K562 (cell line): ENCODE measurements at regions not wholly inside any gene's neighbourhood (a gene's known extent, or its start where the extent isn't known, plus 50 kb on each side); places are given as distances from the start of the nearest gene placed in this dataset.

ENCODE experiments used
- ATAC-seq: fragments of 200-7000 bp; cut with Tn5 transposase; 3 replicates; pipeline ENCODE4 v1.9.1; 2020; ENCODE audit warnings: moderate library complexity
- BruUV-seq: library from RNA; stranded (reverse); fragments of 400-500 nt; replicated peaks from 2 replicates; lab custom pipeline; 2021; lab: Mats Ljungman, UMichigan
- CTCF ChIA-PET: fragments of 300-600 bp; formaldehyde crosslinking; extraction: SDS; loops from one replicate; lab custom pipeline; 2021; ENCODE audit warnings: low intra/inter-chr PET ratio; lab: Yijun Ruan, JAX
- POLR2A ChIA-PET: fragments of 300-600, 350-650 bp; sonication (Branson Sonifier 250); formaldehyde crosslinking; extraction: SDS; loops from one replicate; lab custom pipeline; 2021; ENCODE audit warnings: antibody characterized with exemption, inconsistent platforms; lab: Yijun Ruan, JAX
- DNase-seq, 4 experiments: peaks; one replicate each; pipeline versions ENCODE4 v3.0.0 to v3.0.0-alpha.2; 2011 to 2018; ENCODE audit warnings: low spot score in 3 of 4, mixed read lengths in 3 of 4; ENCODE audit errors: extremely low read depth in 1 of 4
- FAIRE-seq: peaks from 2 replicates; lab custom pipeline; 2011; peaks lifted over from hg19 to GRCh38; lab: Jason Lieb, UNC
- H2AFZ ChIP-seq: 2 replicates; pipeline ENCODE4 v1.6.0; 2011; ENCODE audit warnings: low read depth, low read length, control low read depth, inconsistent platforms
- H3K27ac ChIP-seq: fragments of 200-600 bp; 3 replicates; pipeline ENCODE4 v1.8.0; 2011; ENCODE audit warnings: low read depth, mild to moderate bottlenecking, control low read depth, inconsistent platforms, low read length, moderate library complexity, mixed read lengths; ENCODE audit errors: extremely low read depth
- H3K27me3 ChIP-seq, 2 experiments: fragments of 300-600 bp in 1 of 2; 2 replicates in 1 of 2; 3 replicates in 1 of 2; pipeline versions ENCODE4 v1.6.0 to v1.8.0; 2011; ENCODE audit warnings: inconsistent platforms in 2 of 2, low read length in 2 of 2, mild to moderate bottlenecking in 1 of 2, mixed read lengths in 1 of 2, moderate library complexity in 1 of 2; ENCODE audit not compliant: control insufficient read depth in 2 of 2, insufficient read depth in 2 of 2
- H3K36me3 ChIP-seq: fragments of 300-600 bp; 3 replicates; pipeline ENCODE4 v1.8.0; 2011; ENCODE audit warnings: mild to moderate bottlenecking, low read length, inconsistent platforms; ENCODE audit not compliant: control insufficient read depth, insufficient read depth
- H3K4me1 ChIP-seq, 2 experiments: fragments of 200-600 bp in 1 of 2; replicated peaks in 1 of 2; 2 replicates in 1 of 2; 3 replicates in 1 of 2; pipeline versions ENCODE4 v1.5.1 to v1.8.0; 2011; ENCODE audit warnings: inconsistent platforms in 2 of 2, low read length in 2 of 2, mild to moderate bottlenecking in 1 of 2, mixed read lengths in 1 of 2, moderate library complexity in 1 of 2; ENCODE audit not compliant: control insufficient read depth in 2 of 2, insufficient read depth in 2 of 2
- H3K4me2 ChIP-seq: 2 replicates; pipeline ENCODE4 v1.6.1; 2011; ENCODE audit warnings: low read length, control low read depth, inconsistent platforms, mixed read lengths; ENCODE audit not compliant: insufficient read depth
- H3K4me3 ChIP-seq: fragments of 200-600 bp; sonication (generic), shearing (Covaris generic); 2 replicates; pipeline ENCODE4 v1.5.1; 2016; ENCODE audit warnings: control low read depth, inconsistent platforms
- H3K79me2 ChIP-seq: fragments of 200-600 bp; 3 replicates; pipeline ENCODE4 v1.8.0; 2011; ENCODE audit warnings: low read length, inconsistent platforms; ENCODE audit not compliant: control insufficient read depth, insufficient read depth
- H3K9ac ChIP-seq, 2 experiments: 2 replicates each; pipeline versions ENCODE4 v1.6.0 to v1.6.1; 2011; ENCODE audit warnings: low read depth in 2 of 2, low read length in 2 of 2, control low read depth in 1 of 2, inconsistent platforms in 1 of 2, mild to moderate bottlenecking in 1 of 2, mixed read lengths in 1 of 2; ENCODE audit not compliant: insufficient read depth in 1 of 2
- H3K9me1 ChIP-seq: one replicate; pipeline ENCODE4 v1.6.0; 2011; ENCODE audit warnings: inconsistent platforms, mild to moderate bottlenecking, low read length, moderate library complexity; ENCODE audit not compliant: control insufficient read depth, insufficient read depth
- H3K9me3 ChIP-seq: replicated peaks from 2 replicates; pipeline ENCODE4 v1.5.1; 2011; ENCODE audit warnings: low read depth, low read length, inconsistent platforms; ENCODE audit not compliant: control insufficient read depth, insufficient read depth
- H4K20me1 ChIP-seq: replicated peaks from 2 replicates; pipeline ENCODE4 v1.6.1; 2011; ENCODE audit warnings: low read length, inconsistent platforms, mixed read lengths; ENCODE audit not compliant: control insufficient read depth, insufficient read depth
- BRF1 ChIP-seq: IDR thresholded peaks from 3 replicates; pipeline ENCODE4 v1.6.1; 2011; ENCODE audit warnings: borderline replicate concordance, mild to moderate bottlenecking; ENCODE audit not compliant: insufficient read length; ENCODE audit errors: extremely low read depth
- CHD4 ChIP-seq: fragments of 200-600 bp; sonication (generic); IDR thresholded peaks from 3 replicates; pipeline ENCODE4 v1.6.1; 2012; ENCODE audit warnings: low read depth, mild to moderate bottlenecking, mixed read lengths, low read length, inconsistent platforms; ENCODE audit not compliant: insufficient read depth, insufficient replicate concordance, poor library complexity, severe bottlenecking
- E2F3 ChIP-seq: fragments of 250-450 bp; sonication (Bioruptor Pico); IDR thresholded peaks from 2 replicates; pipeline ENCODE4 v1.4.0; 2020; ENCODE audit warnings: mild to moderate bottlenecking
- GTF2B ChIP-seq: IDR thresholded peaks from 2 replicates; pipeline ENCODE4 v1.6.1; 2011; ENCODE audit not compliant: insufficient read length; ENCODE audit errors: extremely low read depth
- GTF2E2 ChIP-seq: fragments of 200-800 bp; sonication (Bioruptor generic); IDR thresholded peaks from 2 replicates; pipeline ENCODE4 v1.6.1; 2016; ENCODE audit warnings: missing genetic modification characterization, missing compliant biosample characterization
- HDAC8 ChIP-seq: fragments of 450-650 bp; IDR thresholded peaks from 2 replicates; pipeline ENCODE4 v1.6.1; 2016; ENCODE audit warnings: mild to moderate bottlenecking, missing genetic modification characterization, moderate library complexity, missing compliant biosample characterization
- HMBOX1 ChIP-seq: sonication (generic); IDR thresholded peaks from 2 replicates; pipeline ENCODE4 v1.6.1; 2016
- KHSRP ChIP-seq: fragments of 450-650 bp; IDR thresholded peaks from 2 replicates; pipeline ENCODE4 v1.6.1; 2017
- L3MBTL2 ChIP-seq: fragments of 450-650 bp; IDR thresholded peaks from 2 replicates; pipeline ENCODE4 v1.6.1; 2016; ENCODE audit warnings: mild to moderate bottlenecking, moderate library complexity
- MEF2D ChIP-seq: conservative IDR thresholded peaks from 2 replicates; pipeline ENCODE4 v1.6.1; 2016; ENCODE audit warnings: low read depth, missing genetic modification characterization, missing compliant biosample characterization
- MIER1 ChIP-seq: fragments of 450-650 bp; IDR thresholded peaks from 2 replicates; pipeline ENCODE4 v1.6.1; 2016; ENCODE audit warnings: antibody characterized with exemption, mild to moderate bottlenecking, low read depth
- MYBL2 ChIP-seq, 2 experiments: fragments of 450-650 bp in 1 of 2; sonication (generic) in 1 of 2; formaldehyde crosslinking in 1 of 2; IDR thresholded peaks; 2 replicates each; pipeline versions ENCODE4 v1.6.1 to v1.8.1; 2017 to 2022; ENCODE audit warnings: borderline replicate concordance in 1 of 2, inconsistent platforms in 1 of 2, low read depth in 1 of 2, mild to moderate bottlenecking in 1 of 2, missing genetic modification reagents in 1 of 2, moderate library complexity in 1 of 2
- NFATC3 ChIP-seq: fragments of 450-650 bp; IDR thresholded peaks from 2 replicates; pipeline ENCODE4 v1.6.1; 2017; ENCODE audit warnings: mild to moderate bottlenecking
- NR3C1 ChIP-seq: sonication (generic); formaldehyde crosslinking; IDR thresholded peaks from 2 replicates; pipeline ENCODE4 v1.8.1; 2022; ENCODE audit warnings: missing genetic modification reagents
- POLR3G ChIP-seq: IDR thresholded peaks from 2 replicates; pipeline ENCODE4 v1.6.1; 2011; ENCODE audit not compliant: insufficient read length, insufficient replicate concordance; ENCODE audit errors: extremely low read depth
- RBFOX2 ChIP-seq: fragments of 200-400 bp; formaldehyde crosslinking; IDR thresholded peaks from 2 replicates; pipeline ENCODE4 v1.6.1; 2017; ENCODE audit warnings: low read depth, mild to moderate bottlenecking, low read length, moderate library complexity
- SMAD2 ChIP-seq: fragments of 150-350 bp; IDR thresholded peaks from 2 replicates; pipeline ENCODE4 v1.6.1; 2014; ENCODE audit warnings: low read depth, mild to moderate bottlenecking, low read length
- STAT5B ChIP-seq: fragments of 250-450 bp; sonication (Bioruptor Pico); IDR thresholded peaks from 2 replicates; pipeline ENCODE4 v1.8.0; 2021; ENCODE audit warnings: mild to moderate bottlenecking, inconsistent platforms
- TEAD1 ChIP-seq, 2 experiments: fragments of 450-650 bp in 1 of 2; sonication (generic) in 1 of 2; formaldehyde crosslinking; IDR thresholded peaks; 2 replicates each; pipeline versions ENCODE4 v1.4.0 to v1.8.0; 2020 to 2022; ENCODE audit warnings: mild to moderate bottlenecking in 2 of 2, missing genetic modification reagents in 1 of 2
- ZBED1 ChIP-seq: IDR thresholded peaks from 2 replicates; pipeline ENCODE4 v1.6.1; 2014
- ZNF165 ChIP-seq: fragments of 250-450 bp; sonication (Bioruptor Pico); IDR thresholded peaks from 2 replicates; pipeline ENCODE4 v1.4.0; 2020; ENCODE audit warnings: borderline replicate concordance
- ZNF24 ChIP-seq: fragments of 450-650 bp; IDR thresholded peaks from 2 replicates; pipeline ENCODE4 v1.6.1; 2016
- ZZZ3 ChIP-seq: fragments of 450-650 bp; IDR thresholded peaks from 2 replicates; pipeline ENCODE4 v1.6.1; 2016; ENCODE audit warnings: antibody characterized with exemption, mild to moderate bottlenecking, moderate library complexity
- WGBS: fragments of 100-300 bp; shearing (Covaris generic); methylation state at CpG from one replicate; pipeline ENCODE4 v1.1.6; 2016; ENCODE audit warnings: low coverage, mixed read lengths; ENCODE audit not compliant: insufficient coverage; ENCODE audit errors: missing lambda C conversion rate; 5-methylcytosine and 5-hydroxymethylcytosine counted together
- in situ Hi-C: fragments of 300-500 bp; cut with MboI; formaldehyde crosslinking; loops from 4 replicates; pipeline ENCODE4 v1.15.0; 2018; ENCODE audit warnings: inconsistent platforms, mixed read lengths
- intact Hi-C: fragments of 100-400 bp; cut with micrococcal nuclease; formaldehyde crosslinking; loops from 2 replicates; pipeline ENCODE4 v1.14.2; 2022

- no peak for TF ChIP-seq GTF2E2
- no peak for TF ChIP-seq ZNF165 (CRISPR knock-in tag)
- no peak for TF ChIP-seq RBFOX2
- no peak for TF ChIP-seq POLR3G
- TF ChIP-seq MYBL2 (IDR thresholded peaks at IDR 0.05; ENCODE audit: low read depth), result no peak
- TF ChIP-seq MYBL2 (CRISPR knock-in tag; IDR thresholded peaks at IDR 0.05; ENCODE audit: borderline replicate concordance), result no peak
- TF ChIP-seq MIER1, result no peak
- no peak for TF ChIP-seq MEF2D (tag)
- TF ChIP-seq L3MBTL2, result no peak
- no peak for TF ChIP-seq TEAD1 (CRISPR knock-in tag; IDR thresholded peaks at IDR 0.05)
- TF ChIP-seq E2F3 (CRISPR knock-in tag), result no peak
Observed at GRCh38 chr20:11001302-11001701, 327.5 kb upstream of the JAG1 start (continued).

GRCh38 chr20:11001764-11002540 is 328.2 kb upstream of the JAG1 start:
- in situ Hi-C loops (no loop called here), intact Hi-C loops (no loop called here)
- ChIA-PET CTCF (no interaction called here), POLR2A (no interaction called here)
- 0% methylated on average over 9 of the region's 12 CpGs for WGBS
- Histone ChIP-seq H3K4me1 (no peaks in the 10 kb centered on the region), H3K27ac (no peak overlapping the region), H3K36me3 (no peaks in the 10 kb centered on the region), H3K9ac (no peak overlapping the region), H4K20me1 (no peaks in the 10 kb centered on the region), H3K27me3 (no peaks in the 10 kb centered on the region), H3K9me3 (no peaks in the 10 kb centered on the region), H3K4me2 (no peak overlapping the region), H3K4me3 (no peak overlapping the region), H3K79me2 (no peaks in the 10 kb centered on the region), H3K9me1 (no peaks in the 10 kb centered on the region), H2AFZ (no peak overlapping the region)
- FAIRE-seq (no peak), DNase-seq (no peak), ATAC-seq (no peak)
- BruUV-seq, result no TSS peak
- no peak for TF ChIP-seq CHD4
- TF ChIP-seq MEF2D (tag), result no peak
- TF ChIP-seq ZNF24, result no peak
- TF ChIP-seq NFATC3, result no peak
- no peak for TF ChIP-seq SMAD2
- TF ChIP-seq HMBOX1, result no peak
- no peak for TF ChIP-seq GTF2B
- no peak for TF ChIP-seq BRF1
- no peak for TF ChIP-seq ZZZ3
- TF ChIP-seq NR3C1, result no peak
- no peak for TF ChIP-seq ZBED1
- no peak for TF ChIP-seq HDAC8 (tag)
- TF ChIP-seq STAT5B (CRISPR knock-in tag), result no peak
- TF ChIP-seq KHSRP, result no peak
